IMR-90 (cell line): ENCODE measurements at regions not wholly inside any gene's neighbourhood (a gene's known extent, or its start where the extent isn't known, plus 50 kb on each side); places are given as distances from the start of the nearest gene placed in this dataset.

Experiments used
- ATAC-seq: fragments of 200-7000 bp; cut with Tn5 transposase; 2 replicates; pipeline ENCODE4 v1.9.1; 2020; ENCODE audit warnings: low read depth, mild to moderate bottlenecking, moderate library complexity
- BruUV-seq: library from RNA; stranded (reverse); fragments of 400-500 nt; replicated peaks from 2 replicates; lab custom pipeline; 2021; lab: Mats Ljungman, UMichigan
- CTCF ChIA-PET: fragments of 300-600 bp; formaldehyde crosslinking; extraction: SDS; loops from one replicate; lab custom pipeline; 2021; ENCODE audit warnings: antibody characterized with exemption; lab: Yijun Ruan, JAX
- POLR2A ChIA-PET: fragments of 300-600 bp; sonication (Branson Sonifier 250); formaldehyde crosslinking; loops from one replicate; lab custom pipeline; 2022; ENCODE audit warnings: antibody characterized with exemption; ENCODE audit not compliant: unreplicated experiment; lab: Charles Lee
- DNase-seq: peaks from one replicate; pipeline ENCODE4 v3.0.0; 2013
- H2AFZ ChIP-seq: replicated peaks from 2 replicates; pipeline ENCODE3; 2013; ENCODE audit warnings: low read length, mild to moderate bottlenecking; ENCODE audit not compliant: poor library complexity
- H2AK5ac ChIP-seq: 2 replicates; pipeline ENCODE4 v1.6.1; 2013; ENCODE audit warnings: low read depth, low read length, inconsistent platforms
- H2AK9ac ChIP-seq: replicated peaks from 2 replicates; pipeline ENCODE3; 2013; ENCODE audit warnings: mild to moderate bottlenecking, low read depth, low read length, moderate library complexity; ENCODE audit not compliant: poor library complexity
- H2BK120ac ChIP-seq: 2 replicates; pipeline ENCODE4 v1.6.1; 2013; ENCODE audit warnings: low read depth, low read length, inconsistent platforms
- H2BK15ac ChIP-seq: 3 replicates; pipeline ENCODE4 v1.6.1; 2013; ENCODE audit warnings: low read depth, low read length, inconsistent platforms
- H2BK20ac ChIP-seq: 2 replicates; pipeline ENCODE4 v1.6.1; 2013; ENCODE audit warnings: low read depth, mild to moderate bottlenecking, inconsistent platforms, low read length, moderate library complexity
- H2BK5ac ChIP-seq: 2 replicates; pipeline ENCODE4 v1.6.1; 2013; ENCODE audit warnings: mild to moderate bottlenecking, low read depth, low read length, inconsistent platforms; ENCODE audit not compliant: poor library complexity, severe bottlenecking
- H3K14ac ChIP-seq: replicated peaks from 2 replicates; pipeline ENCODE4 v1.6.1; 2013; ENCODE audit warnings: low read depth, low read length, inconsistent platforms
- H3K18ac ChIP-seq: 2 replicates; pipeline ENCODE4 v1.6.1; 2013; ENCODE audit warnings: low read depth, low read length, control low read depth
- H3K23ac ChIP-seq: 2 replicates; pipeline ENCODE4 v1.6.1; 2013; ENCODE audit warnings: low read depth, low read length, inconsistent platforms
- H3K27ac ChIP-seq: 2 replicates; pipeline ENCODE4 v1.5.1; 2013; ENCODE audit warnings: mild to moderate bottlenecking, control low read depth, low read length; ENCODE audit not compliant: insufficient read depth
- H3K27me3 ChIP-seq: 2 replicates; pipeline ENCODE4 v1.6.1; 2013; ENCODE audit warnings: low read length; ENCODE audit not compliant: control insufficient read depth, insufficient read depth
- H3K36me3 ChIP-seq: 2 replicates; pipeline ENCODE4 v1.6.1; 2013; ENCODE audit warnings: low read length, mixed read lengths; ENCODE audit not compliant: control insufficient read depth, insufficient read depth
- H3K4ac ChIP-seq: 2 replicates; pipeline ENCODE4 v1.6.1; 2013; ENCODE audit warnings: low read depth, low read length, inconsistent platforms
- H3K4me1 ChIP-seq: 2 replicates; pipeline ENCODE4 v1.6.1; 2013; ENCODE audit warnings: low read length, mixed read lengths; ENCODE audit not compliant: control insufficient read depth, insufficient read depth
- H3K4me2 ChIP-seq: 2 replicates; pipeline ENCODE4 v1.6.1; 2013; ENCODE audit warnings: low read depth, mild to moderate bottlenecking, control low read depth, low read length, moderate library complexity
- H3K4me3 ChIP-seq: 2 replicates; pipeline ENCODE4 v1.5.1; 2013; ENCODE audit warnings: low read depth, mild to moderate bottlenecking, control low read depth, low read length, moderate library complexity; ENCODE audit not compliant: insufficient read depth
- H3K56ac ChIP-seq: 2 replicates; pipeline ENCODE4 v1.6.1; 2013; ENCODE audit warnings: low read length, inconsistent platforms; ENCODE audit not compliant: insufficient read depth; ENCODE audit errors: extremely low read depth
- H3K79me1 ChIP-seq, 2 experiments: 2 replicates each; pipeline ENCODE4 v1.6.1; 2013; ENCODE audit warnings: low read length in 2 of 2, inconsistent platforms in 1 of 2, low read depth in 1 of 2
- H3K9ac ChIP-seq: 2 replicates; pipeline ENCODE4 v1.6.1; 2013; ENCODE audit warnings: low read depth, low read length, control low read depth
- H3K9me1 ChIP-seq: 2 replicates; pipeline ENCODE4 v1.6.1; 2013; ENCODE audit warnings: low read length, inconsistent platforms; ENCODE audit not compliant: insufficient read depth
- H3K9me3 ChIP-seq: 2 replicates; pipeline ENCODE4 v1.6.1; 2013; ENCODE audit warnings: low read length; ENCODE audit not compliant: control insufficient read depth, insufficient read depth
- H4K20me1 ChIP-seq: 2 replicates; pipeline ENCODE4 v1.6.1; 2013; ENCODE audit warnings: low read length, inconsistent platforms; ENCODE audit not compliant: insufficient read depth
- H4K5ac ChIP-seq: 2 replicates; pipeline ENCODE4 v1.6.1; 2013; ENCODE audit warnings: mild to moderate bottlenecking, low read depth, low read length, control low read depth
- H4K8ac ChIP-seq, 2 experiments: 2 replicates each; pipeline ENCODE4 v1.6.1; 2013; ENCODE audit warnings: low read depth in 2 of 2, low read length in 2 of 2, control low read depth in 1 of 2, inconsistent platforms in 1 of 2
- H4K91ac ChIP-seq: 2 replicates; pipeline ENCODE4 v1.6.1; 2013; ENCODE audit warnings: low read depth, low read length, inconsistent platforms; ENCODE audit not compliant: insufficient read depth
- CEBPB ChIP-seq: IDR thresholded peaks from 2 replicates; pipeline ENCODE4 v1.6.1; 2012; ENCODE audit warnings: low read depth, low read length, improper control_type of control experiment
- CTCF ChIP-seq: conservative IDR thresholded peaks from 2 replicates; pipeline ENCODE4 v1.5.1; 2012; ENCODE audit warnings: mild to moderate bottlenecking, low read depth, low read length, improper control_type of control experiment
- NFE2L2 ChIP-seq: fragments of 150-350 bp; IDR thresholded peaks from 2 replicates; pipeline ENCODE4 v1.6.1; 2016; ENCODE audit warnings: low read depth, mild to moderate bottlenecking, low read length
- RAD21 ChIP-seq: IDR thresholded peaks from 2 replicates; pipeline ENCODE4 v1.6.1; 2012; ENCODE audit warnings: low read length, improper control_type of control experiment
- SMC3 ChIP-seq: fragments of 150-350 bp; IDR thresholded peaks from 2 replicates; pipeline ENCODE4 v1.6.1; 2016; ENCODE audit warnings: low read depth, mild to moderate bottlenecking, antibody characterized with exemption, low read length, moderate library complexity
- USF2 ChIP-seq: fragments of 150-350 bp; IDR thresholded peaks from 2 replicates; pipeline ENCODE4 v1.6.1; 2017; ENCODE audit warnings: mild to moderate bottlenecking, antibody characterized with exemption, low read length, low read depth
- WGBS, 2 experiments: methylation state at CpG; one replicate each; pipeline versions ENCODE4 v1.1.5 to v1.1.7; 2013; ENCODE audit warnings: missing lambda C conversion rate in 2 of 2; ENCODE audit not compliant: insufficient read length in 1 of 2; ENCODE audit errors: extremely low coverage in 2 of 2; 5-methylcytosine and 5-hydroxymethylcytosine counted together
- dilution Hi-C: fragments of 300-500 bp; cut with HindIII; formaldehyde crosslinking; loops from one replicate; pipeline ENCODE4 v1.14.3; 2018; ENCODE audit warnings: low sequenced_read_pairs; ENCODE audit not compliant: unreplicated experiment
- in situ Hi-C: fragments of 300-500 bp; cut with MboI; formaldehyde crosslinking; loops from 3 replicates; pipeline ENCODE4 v1.14.3; 2019; ENCODE audit warnings: low sequenced_read_pairs, inconsistent platforms, mixed read lengths
- intact Hi-C: fragments of 100-400 bp; cut with micrococcal nuclease; formaldehyde crosslinking; loops from 2 replicates; pipeline ENCODE4 v1.10.0; 2022

GRCh38 chr12:94055528-94055927 lies 92.8 kb upstream of the PLXNC1 start:
- no peak for ATAC-seq
- H4K20me1 ChIP-seq: no peaks in the 10 kb centered on the region
- no peak overlapping the region for H3K4me2 ChIP-seq
- H2BK15ac ChIP-seq: no peak overlapping the region
- in situ Hi-C loops (no loop called here), intact Hi-C loops (no loop called here), dilution Hi-C loops (no loop called here)
- no peak overlapping the region for H3K56ac ChIP-seq
- H2AK5ac ChIP-seq: no peak overlapping the region
- H3K4me3 ChIP-seq: no peak overlapping the region
- no peak overlapping the region for H4K8ac ChIP-seq
- no peak overlapping the region for H3K4ac ChIP-seq
- no peak overlapping the region for H4K91ac ChIP-seq
- no peak overlapping the region for H3K18ac ChIP-seq
- no peak overlapping the region for H4K5ac ChIP-seq
- H3K4me1 ChIP-seq: peaks cover 11% of the 10 kb centered on the region
- H3K79me1 ChIP-seq: no peaks in the 10 kb centered on the region
- BruUV-seq: no TSS peak
- no peak for TF ChIP-seq RAD21
- TF ChIP-seq USF2: no peak
- TF ChIP-seq CEBPB: no peak
- TF ChIP-seq NFE2L2: no peak
- TF ChIP-seq SMC3: no peak
- no peak for TF ChIP-seq CTCF
- H3K36me3 ChIP-seq: no peaks in the 10 kb centered on the region
- CTCF ChIA-PET: no interaction called here
- WGBS, 2 experiments: no CpG with 5 or more reads among the region's 3 CpGs
- H3K27ac ChIP-seq: no peak overlapping the region
- no peak overlapping the region for H2BK20ac ChIP-seq
- H2BK120ac ChIP-seq: no peak overlapping the region
- H3K23ac ChIP-seq: no peak overlapping the region
- no peaks in the 10 kb centered on the region for H3K27me3 ChIP-seq
- no peak overlapping the region for H3K9ac ChIP-seq
- no peaks in the 10 kb centered on the region for H3K9me1 ChIP-seq
- DNase-seq: no peak
- POLR2A ChIA-PET: no interaction called here
- no peak overlapping the region for H2BK5ac ChIP-seq
- H3K9me3 ChIP-seq: no peaks in the 10 kb centered on the region
- no peak overlapping the region for H2AK9ac ChIP-seq
- no peak overlapping the region for H3K14ac ChIP-seq
- no peak overlapping the region for H2AFZ ChIP-seq
